OCI-LY1 (cell line): ENCODE measurements at regions not wholly inside any gene's neighbourhood (a gene's known extent, or its start where the extent isn't known, plus 50 kb on each side); places are given as distances from the start of the nearest gene placed in this dataset.

Experiments used
- CTCF ChIP-seq: fragments of 200-600 bp; sonication (generic), shearing (Covaris generic); IDR thresholded peaks from 2 replicates; pipeline ENCODE4 v1.5.1; 2017; ENCODE audit warnings: mild to moderate bottlenecking, antibody characterized with exemption, low read length, moderate library complexity, mixed read lengths
- EZH2 ChIP-seq: fragments of 200-600 bp; sonication (generic), shearing (Covaris generic); IDR thresholded peaks from 2 replicates; pipeline ENCODE4 v1.8.0; 2017; ENCODE audit warnings: borderline replicate concordance, mixed run types, mild to moderate bottlenecking, antibody characterized with exemption, low read length, moderate library complexity, mixed read lengths

GRCh38 chr4:66943112-66943511 is 602.2 kb downstream of the CENPC start:
- TF ChIP-seq CTCF (no peak), EZH2 (no peak)
